IMR-90 (cell line): ENCODE measurements at regions not wholly inside any gene's neighbourhood (a gene's known extent, or its start where the extent isn't known, plus 50 kb on each side); places are given as distances from the start of the nearest gene placed in this dataset.

ENCODE experiments used
- ATAC-seq: fragments of 200-7000 bp; cut with Tn5 transposase; 2 replicates; pipeline ENCODE4 v1.9.1; 2020; ENCODE audit warnings: low read depth, mild to moderate bottlenecking, moderate library complexity
- BruUV-seq: library from RNA; stranded (reverse); fragments of 400-500 nt; replicated peaks from 2 replicates; lab custom pipeline; 2021; lab: Mats Ljungman, UMichigan
- CTCF ChIA-PET: fragments of 300-600 bp; formaldehyde crosslinking; extraction: SDS; loops from one replicate; lab custom pipeline; 2021; ENCODE audit warnings: antibody characterized with exemption; lab: Yijun Ruan, JAX
- POLR2A ChIA-PET: fragments of 300-600 bp; sonication (Branson Sonifier 250); formaldehyde crosslinking; loops from one replicate; lab custom pipeline; 2022; ENCODE audit warnings: antibody characterized with exemption; ENCODE audit not compliant: unreplicated experiment; lab: Charles Lee
- DNase-seq: peaks from one replicate; pipeline ENCODE4 v3.0.0; 2013
- H2AFZ ChIP-seq: replicated peaks from 2 replicates; pipeline ENCODE3; 2013; ENCODE audit warnings: low read length, mild to moderate bottlenecking; ENCODE audit not compliant: poor library complexity
- H2AK5ac ChIP-seq: 2 replicates; pipeline ENCODE4 v1.6.1; 2013; ENCODE audit warnings: low read depth, low read length, inconsistent platforms
- H2AK9ac ChIP-seq: replicated peaks from 2 replicates; pipeline ENCODE3; 2013; ENCODE audit warnings: mild to moderate bottlenecking, low read depth, low read length, moderate library complexity; ENCODE audit not compliant: poor library complexity
- H2BK120ac ChIP-seq: 2 replicates; pipeline ENCODE4 v1.6.1; 2013; ENCODE audit warnings: low read depth, low read length, inconsistent platforms
- H2BK15ac ChIP-seq: 3 replicates; pipeline ENCODE4 v1.6.1; 2013; ENCODE audit warnings: low read depth, low read length, inconsistent platforms
- H2BK20ac ChIP-seq: 2 replicates; pipeline ENCODE4 v1.6.1; 2013; ENCODE audit warnings: low read depth, mild to moderate bottlenecking, inconsistent platforms, low read length, moderate library complexity
- H2BK5ac ChIP-seq: 2 replicates; pipeline ENCODE4 v1.6.1; 2013; ENCODE audit warnings: mild to moderate bottlenecking, low read depth, low read length, inconsistent platforms; ENCODE audit not compliant: poor library complexity, severe bottlenecking
- H3K14ac ChIP-seq: replicated peaks from 2 replicates; pipeline ENCODE4 v1.6.1; 2013; ENCODE audit warnings: low read depth, low read length, inconsistent platforms
- H3K18ac ChIP-seq: 2 replicates; pipeline ENCODE4 v1.6.1; 2013; ENCODE audit warnings: low read depth, low read length, control low read depth
- H3K23ac ChIP-seq: 2 replicates; pipeline ENCODE4 v1.6.1; 2013; ENCODE audit warnings: low read depth, low read length, inconsistent platforms
- H3K27ac ChIP-seq: 2 replicates; pipeline ENCODE4 v1.5.1; 2013; ENCODE audit warnings: mild to moderate bottlenecking, control low read depth, low read length; ENCODE audit not compliant: insufficient read depth
- H3K27me3 ChIP-seq: 2 replicates; pipeline ENCODE4 v1.6.1; 2013; ENCODE audit warnings: low read length; ENCODE audit not compliant: control insufficient read depth, insufficient read depth
- H3K36me3 ChIP-seq: 2 replicates; pipeline ENCODE4 v1.6.1; 2013; ENCODE audit warnings: low read length, mixed read lengths; ENCODE audit not compliant: control insufficient read depth, insufficient read depth
- H3K4ac ChIP-seq: 2 replicates; pipeline ENCODE4 v1.6.1; 2013; ENCODE audit warnings: low read depth, low read length, inconsistent platforms
- H3K4me1 ChIP-seq: 2 replicates; pipeline ENCODE4 v1.6.1; 2013; ENCODE audit warnings: low read length, mixed read lengths; ENCODE audit not compliant: control insufficient read depth, insufficient read depth
- H3K4me2 ChIP-seq: 2 replicates; pipeline ENCODE4 v1.6.1; 2013; ENCODE audit warnings: low read depth, mild to moderate bottlenecking, control low read depth, low read length, moderate library complexity
- H3K4me3 ChIP-seq: 2 replicates; pipeline ENCODE4 v1.5.1; 2013; ENCODE audit warnings: low read depth, mild to moderate bottlenecking, control low read depth, low read length, moderate library complexity; ENCODE audit not compliant: insufficient read depth
- H3K56ac ChIP-seq: 2 replicates; pipeline ENCODE4 v1.6.1; 2013; ENCODE audit warnings: low read length, inconsistent platforms; ENCODE audit not compliant: insufficient read depth; ENCODE audit errors: extremely low read depth
- H3K79me1 ChIP-seq, 2 experiments: 2 replicates each; pipeline ENCODE4 v1.6.1; 2013; ENCODE audit warnings: low read length in 2 of 2, inconsistent platforms in 1 of 2, low read depth in 1 of 2
- H3K9ac ChIP-seq: 2 replicates; pipeline ENCODE4 v1.6.1; 2013; ENCODE audit warnings: low read depth, low read length, control low read depth
- H3K9me1 ChIP-seq: 2 replicates; pipeline ENCODE4 v1.6.1; 2013; ENCODE audit warnings: low read length, inconsistent platforms; ENCODE audit not compliant: insufficient read depth
- H3K9me3 ChIP-seq: 2 replicates; pipeline ENCODE4 v1.6.1; 2013; ENCODE audit warnings: low read length; ENCODE audit not compliant: control insufficient read depth, insufficient read depth
- H4K20me1 ChIP-seq: 2 replicates; pipeline ENCODE4 v1.6.1; 2013; ENCODE audit warnings: low read length, inconsistent platforms; ENCODE audit not compliant: insufficient read depth
- H4K5ac ChIP-seq: 2 replicates; pipeline ENCODE4 v1.6.1; 2013; ENCODE audit warnings: mild to moderate bottlenecking, low read depth, low read length, control low read depth
- H4K8ac ChIP-seq, 2 experiments: 2 replicates each; pipeline ENCODE4 v1.6.1; 2013; ENCODE audit warnings: low read depth in 2 of 2, low read length in 2 of 2, control low read depth in 1 of 2, inconsistent platforms in 1 of 2
- H4K91ac ChIP-seq: 2 replicates; pipeline ENCODE4 v1.6.1; 2013; ENCODE audit warnings: low read depth, low read length, inconsistent platforms; ENCODE audit not compliant: insufficient read depth
- CHD1 ChIP-seq: IDR thresholded peaks from 2 replicates; pipeline ENCODE4 v1.6.1; 2012; ENCODE audit warnings: low read depth, low read length, improper control_type of control experiment
- ELK1 ChIP-seq: fragments of 150-350 bp; IDR thresholded peaks from 2 replicates; pipeline ENCODE4 v1.6.1; 2016; ENCODE audit warnings: low read depth, mild to moderate bottlenecking, low read length, moderate library complexity, borderline replicate concordance
- FOS ChIP-seq: fragments of 150-350 bp; IDR thresholded peaks from 2 replicates; pipeline ENCODE4 v1.6.1; 2016; ENCODE audit warnings: low read depth, low read length
- MAZ ChIP-seq: IDR thresholded peaks from 2 replicates; pipeline ENCODE4 v1.6.1; 2012; ENCODE audit warnings: low read depth, mild to moderate bottlenecking, low read length, improper control_type of control experiment, moderate library complexity, borderline replicate concordance
- MXI1 ChIP-seq: IDR thresholded peaks from 2 replicates; pipeline ENCODE4 v1.6.1; 2012; ENCODE audit warnings: low read depth, mild to moderate bottlenecking, low read length, moderate library complexity, borderline replicate concordance
- RCOR1 ChIP-seq: IDR thresholded peaks from 2 replicates; pipeline ENCODE4 v1.6.1; 2012; ENCODE audit warnings: mild to moderate bottlenecking, low read length, improper control_type of control experiment; ENCODE audit not compliant: insufficient replicate concordance
- RFX5 ChIP-seq: IDR thresholded peaks from 2 replicates; pipeline ENCODE4 v1.8.0; 2012; ENCODE audit warnings: low read depth, mild to moderate bottlenecking, low read length, moderate library complexity
- WGBS, 2 experiments: methylation state at CpG; one replicate each; pipeline versions ENCODE4 v1.1.5 to v1.1.7; 2013; ENCODE audit warnings: missing lambda C conversion rate in 2 of 2; ENCODE audit not compliant: insufficient read length in 1 of 2; ENCODE audit errors: extremely low coverage in 2 of 2; 5-methylcytosine and 5-hydroxymethylcytosine counted together
- dilution Hi-C: fragments of 300-500 bp; cut with HindIII; formaldehyde crosslinking; loops from one replicate; pipeline ENCODE4 v1.14.3; 2018; ENCODE audit warnings: low sequenced_read_pairs; ENCODE audit not compliant: unreplicated experiment
- in situ Hi-C: fragments of 300-500 bp; cut with MboI; formaldehyde crosslinking; loops from 3 replicates; pipeline ENCODE4 v1.14.3; 2019; ENCODE audit warnings: low sequenced_read_pairs, inconsistent platforms, mixed read lengths
- intact Hi-C: fragments of 100-400 bp; cut with micrococcal nuclease; formaldehyde crosslinking; loops from 2 replicates; pipeline ENCODE4 v1.10.0; 2022

GRCh38 chr18:44048846-44049245, 631.8 kb upstream of the SETBP1 start:
- intact Hi-C loops = no loop called here
- Histone ChIP-seq H2AFZ (no peak overlapping the region), H3K9ac (no peak overlapping the region), H4K5ac (no peak overlapping the region), H3K23ac (no peak overlapping the region), H4K20me1 (no peaks in the 10 kb centered on the region), H3K79me1 (no peaks in the 10 kb centered on the region), H2BK15ac (no peak overlapping the region), H3K36me3 (no peaks in the 10 kb centered on the region), H3K14ac (no peak overlapping the region), H2BK5ac (no peak overlapping the region), H3K4ac (no peak overlapping the region), H3K27ac (no peak overlapping the region), H2BK120ac (no peak overlapping the region), H3K4me2 (no peak overlapping the region), H2AK5ac (no peak overlapping the region), H3K9me3 (no peaks in the 10 kb centered on the region), H2BK20ac (no peak overlapping the region), H2AK9ac (no peak overlapping the region), H3K4me3 (no peak overlapping the region), H3K18ac (no peak overlapping the region), H3K27me3 (no peaks in the 10 kb centered on the region), H3K4me1 (no peaks in the 10 kb centered on the region), H3K9me1 (no peaks in the 10 kb centered on the region), H4K8ac (no peak overlapping the region), H4K91ac (no peak overlapping the region), H3K56ac (no peak overlapping the region)
- in situ Hi-C loops = no loop called here
- no peak for TF ChIP-seq MAZ
- TF ChIP-seq RFX5 = no peak
- TF ChIP-seq MXI1 = no peak
- TF ChIP-seq CHD1 = no peak
- no peak for TF ChIP-seq FOS
- TF ChIP-seq ELK1 = no peak
- no peak for TF ChIP-seq RCOR1
- WGBS, 2 experiments = no CpG with 5 or more reads among the region's 2 CpGs
- ChIA-PET POLR2A (no interaction called here), CTCF (no interaction called here)
- BruUV-seq = no TSS peak
- dilution Hi-C loops = no loop called here
- no peak for ATAC-seq
- DNase-seq = no peak
